HCT116 (cell line): ENCODE measurements at regions not wholly inside any gene's neighbourhood (a gene's known extent, or its start where the extent isn't known, plus 50 kb on each side); places are given as distances from the start of the nearest gene placed in this dataset.

ENCODE experiments used
- ATAC-seq: fragments of 200-7000 bp; cut with Tn5 transposase; 2 replicates; pipeline ENCODE4 v1.9.1; 2020; ENCODE audit warnings: mild to moderate bottlenecking, moderate library complexity
- BruUV-seq: library from RNA; stranded (reverse); fragments of 400-500 nt; replicated peaks from 2 replicates; lab custom pipeline; 2021; lab: Mats Ljungman, UMichigan
- CTCF ChIA-PET: fragments of 300-600 bp; sonication (Branson Sonifier 250); formaldehyde crosslinking; loops from one replicate; lab custom pipeline; 2021; ENCODE audit warnings: antibody characterized with exemption; lab: Charles Lee
- POLR2A ChIA-PET: fragments of 300-600, 350-600 bp; sonication (Branson Sonifier 250); formaldehyde crosslinking; loops from one replicate; lab custom pipeline; 2021; ENCODE audit warnings: antibody characterized with exemption; lab: Charles Lee
- RAD21 ChIA-PET, 2 experiments: fragments of 300-600 bp; sonication (Branson Sonifier 250); formaldehyde crosslinking; loops; one replicate each; lab custom pipeline; 2023; ENCODE audit warnings: low total read pairs in 2 of 2; ENCODE audit not compliant: uncharacterized antibody in 2 of 2, unreplicated experiment in 2 of 2, low non-redundant PET in 1 of 2; lab: Charles Lee
- DNase-seq: peaks from one replicate; pipeline ENCODE4 v3.0.0-alpha.2; 2010; ENCODE audit warnings: low read depth, low spot score
- H2AFZ ChIP-seq: fragments of 200-600 bp; shearing (Covaris generic), sonication (generic); 2 replicates; pipeline ENCODE4 v1.6.1; 2017; ENCODE audit warnings: low read depth, mixed run types, mixed read lengths, antibody characterized with exemption, low read length; ENCODE audit not compliant: poor library complexity, severe bottlenecking
- H3K27ac ChIP-seq: 2 replicates; pipeline ENCODE4 v1.5.1; 2012; ENCODE audit warnings: low read depth, low read length
- H3K27me3 ChIP-seq: fragments of 200-600 bp; sonication (generic); 2 replicates; pipeline ENCODE4 v1.6.1; 2016; ENCODE audit warnings: mixed run types, low read length, mixed read lengths; ENCODE audit not compliant: insufficient read depth
- H3K36me3 ChIP-seq, 2 experiments: fragments of 200-500 bp in 1 of 2; fragments of 200-600 bp in 1 of 2; sonication (Bioruptor generic) in 1 of 2; sonication (generic) in 1 of 2; 2 replicates each; pipeline versions ENCODE4 v1.5.1 to v1.6.1; 2014 to 2016; ENCODE audit warnings: low read length in 2 of 2, inconsistent platforms in 1 of 2, mixed read lengths in 1 of 2, mixed run types in 1 of 2; ENCODE audit not compliant: insufficient read depth in 2 of 2, control insufficient read depth in 1 of 2
- H3K4me1 ChIP-seq, 2 experiments: fragments of 200-600 bp in 1 of 2; sonication (generic) in 1 of 2; 2 replicates each; pipeline versions ENCODE4 v1.5.1 to v1.6.1; 2012 to 2017; ENCODE audit warnings: low read length in 2 of 2, inconsistent platforms in 1 of 2, mild to moderate bottlenecking in 1 of 2, mixed read lengths in 1 of 2, mixed run types in 1 of 2, moderate library complexity in 1 of 2; ENCODE audit not compliant: insufficient read depth in 2 of 2, control insufficient read depth in 1 of 2
- H3K4me2 ChIP-seq: fragments of 200-600 bp; sonication (generic); 2 replicates; pipeline ENCODE4 v1.6.1; 2017; ENCODE audit warnings: mixed run types, low read length, mixed read lengths
- H3K4me3 ChIP-seq, 2 experiments: fragments of 200-600 bp in 1 of 2; sonication (generic) in 1 of 2; replicated peaks in 1 of 2; 2 replicates each; pipeline ENCODE4 v1.5.1; 2011 to 2016; ENCODE audit warnings: low read length in 2 of 2, control low read depth in 1 of 2, low read depth in 1 of 2, mild to moderate bottlenecking in 1 of 2, mixed read lengths in 1 of 2, mixed run types in 1 of 2
- H3K79me2 ChIP-seq: fragments of 200-600 bp; sonication (generic); 2 replicates; pipeline ENCODE4 v1.6.1; 2017; ENCODE audit warnings: mild to moderate bottlenecking, mixed run types, low read length, moderate library complexity, mixed read lengths; ENCODE audit not compliant: insufficient read depth
- H3K9ac ChIP-seq: fragments of 200-600 bp; sonication (generic); 2 replicates; pipeline ENCODE4 v1.6.1; 2016; ENCODE audit warnings: low read length, mixed read lengths
- H3K9me2 ChIP-seq: fragments of 200-600 bp; sonication (generic), shearing (Covaris generic); 2 replicates; pipeline ENCODE4 v1.6.1; 2017; ENCODE audit warnings: mixed run types, mild to moderate bottlenecking, moderate library complexity; ENCODE audit not compliant: insufficient read depth
- H3K9me3 ChIP-seq, 2 experiments: fragments of 200-500 bp in 1 of 2; fragments of 200-600 bp in 1 of 2; sonication (Bioruptor generic) in 1 of 2; sonication (generic) in 1 of 2; 2 replicates each; pipeline ENCODE4 v1.6.1; 2014 to 2017; ENCODE audit warnings: low read length in 2 of 2, mixed read lengths in 2 of 2, inconsistent platforms in 1 of 2, low read depth in 1 of 2, mild to moderate bottlenecking in 1 of 2, mixed run types in 1 of 2, moderate library complexity in 1 of 2; ENCODE audit not compliant: control insufficient read depth in 1 of 2, insufficient read depth in 1 of 2
- H4K20me1 ChIP-seq: fragments of 200-600 bp; sonication (generic), shearing (Covaris generic); 2 replicates; pipeline ENCODE4 v1.6.1; 2017; ENCODE audit warnings: mixed run types, mild to moderate bottlenecking, moderate library complexity; ENCODE audit not compliant: insufficient read depth
- EGR1 ChIP-seq: IDR thresholded peaks from 2 replicates; pipeline ENCODE4 v1.6.1; 2012; ENCODE audit warnings: low read depth
- ELF1 ChIP-seq: IDR thresholded peaks from 2 replicates; pipeline ENCODE4 v1.6.1; 2012; ENCODE audit warnings: low read depth, borderline replicate concordance
- POLR2A ChIP-seq: IDR thresholded peaks from 2 replicates; pipeline ENCODE4 v1.7.0; 2011; ENCODE audit warnings: borderline replicate concordance; ENCODE audit not compliant: insufficient read depth, insufficient read length; ENCODE audit errors: extremely low read depth
- POLR2AphosphoS5 ChIP-seq: IDR thresholded peaks from 2 replicates; pipeline ENCODE4 v1.6.1; 2011; ENCODE audit warnings: mild to moderate bottlenecking, low read depth, low read length, moderate library complexity
- intact Hi-C: fragments of 100-400 bp; cut with micrococcal nuclease; formaldehyde crosslinking; loops from 2 replicates; pipeline ENCODE4 v1.10.0; 2022

DNA sequence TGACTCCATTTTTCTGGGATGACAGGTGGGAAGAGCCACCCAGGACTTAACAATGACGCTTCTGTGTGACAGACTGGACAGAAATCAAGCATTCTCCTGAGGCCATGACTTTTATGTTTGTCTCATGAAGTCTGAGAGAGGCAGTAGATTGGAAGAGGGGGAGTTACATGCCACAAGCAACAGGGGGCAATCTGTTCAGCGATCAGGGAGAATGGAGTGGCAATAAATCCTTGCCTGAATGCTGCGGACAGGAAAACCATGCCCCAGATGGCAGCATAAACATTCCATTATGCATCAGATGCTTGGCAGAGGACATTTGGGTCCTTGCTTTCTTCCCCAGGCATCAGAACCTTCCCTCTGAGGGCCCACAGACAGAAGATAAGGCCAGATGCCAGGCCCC lies 312.4 kb upstream of the DIPK2B start:
- H2AFZ ChIP-seq: no peak overlapping the region
- CTCF ChIA-PET: no interaction called here
- no peak for TF ChIP-seq ELF1
- no peak for TF ChIP-seq POLR2A
- no peaks in the 10 kb centered on the region for H3K79me2 ChIP-seq
- H3K4me1 ChIP-seq: peaks cover 40 to 71% of the 10 kb centered on the region in 2 experiments
- H3K4me3 ChIP-seq: no peak overlapping the region
- no peaks in the 10 kb centered on the region for H3K9me3 ChIP-seq
- POLR2A ChIA-PET: no interaction called here
- no peak overlapping the region for H3K4me2 ChIP-seq
- H3K27me3 ChIP-seq: no peaks in the 10 kb centered on the region
- H3K27ac ChIP-seq: peak overlapping the region; percentile 91
- intact Hi-C loops: loop anchor here (5.0 kb wide), 1 partner anchor 329 kb away; no protein-coding TSS in a partner anchor
- H3K9ac ChIP-seq: peak overlapping the region; percentile 25; the same call in 1 of the 2 replicates
- RAD21 ChIA-PET: no interaction called here
- no peaks in the 10 kb centered on the region for H4K20me1 ChIP-seq
- no peaks in the 10 kb centered on the region for H3K36me3 ChIP-seq
- no TSS peak for BruUV-seq
- DNase-seq (no peak), ATAC-seq (no peak)
- H3K9me2 ChIP-seq: no peaks in the 10 kb centered on the region

DNA sequence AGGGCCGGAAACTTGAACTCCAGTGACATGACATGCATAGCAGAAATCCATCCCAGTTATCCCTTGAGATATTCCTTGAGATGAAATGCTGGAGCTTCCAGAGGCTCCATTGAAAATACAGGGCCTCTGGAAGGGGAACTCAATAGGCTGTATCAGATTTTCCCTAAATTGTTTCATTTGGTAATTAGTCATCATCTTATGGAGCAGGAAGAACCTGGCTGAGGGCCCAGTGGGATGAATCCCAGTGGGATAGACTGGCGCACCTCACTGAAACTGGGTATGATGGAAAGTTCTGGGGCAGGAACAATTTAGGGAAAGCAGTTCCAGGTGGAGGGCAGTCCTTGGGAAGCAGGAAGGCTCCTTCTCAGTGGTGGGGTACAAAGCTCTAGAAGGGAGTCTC lies 307.8 kb upstream of the DIPK2B start:
- H2AFZ ChIP-seq: no peak overlapping the region
- ChIA-PET POLR2A (no interaction called here), CTCF (interaction anchor here (1.2 kb wide), 1 partner anchor 186 kb away, joined by 3 read pairs; no protein-coding TSS in a partner anchor), RAD21 (no interaction called here)
- no peaks in the 10 kb centered on the region for H3K36me3 ChIP-seq
- peak overlapping the region; percentile 96 for H3K27ac ChIP-seq
- no peak overlapping the region for H3K4me3 ChIP-seq
- TF ChIP-seq POLR2AphosphoS5 (peak; percentile 23; the same call in 1 of the 2 replicates), EGR1 (no peak)
- ATAC-seq: no peak
- H3K9me3 ChIP-seq: no peaks in the 10 kb centered on the region
- peaks cover 31 to 56% of the 10 kb centered on the region in 2 experiments for H3K4me1 ChIP-seq
- H3K27me3 ChIP-seq: no peaks in the 10 kb centered on the region
- intact Hi-C loops: no loop called here
- no TSS peak for BruUV-seq
- H3K4me2 ChIP-seq: peak overlapping the region; percentile 24
- no peaks in the 10 kb centered on the region for H3K9me2 ChIP-seq
- H4K20me1 ChIP-seq: no peaks in the 10 kb centered on the region
- no peaks in the 10 kb centered on the region for H3K79me2 ChIP-seq
- peak overlapping the region; percentile 64 for H3K9ac ChIP-seq
- DNase-seq: no peak
